BJ (cell line): ENCODE measurements at regions not wholly inside any gene's neighbourhood (a gene's known extent, or its start where the extent isn't known, plus 50 kb on each side); places are given as distances from the start of the nearest gene placed in this dataset.

ENCODE experiments used
- CTCF ChIA-PET: fragments of 350-600 bp; formaldehyde crosslinking; extraction: SDS; loops from one replicate; lab custom pipeline; 2021; ENCODE audit warnings: antibody characterized with exemption, inconsistent platforms; lab: Yijun Ruan, JAX
- POLR2A ChIA-PET: fragments of 300-600 bp; sonication (Branson Sonifier 250); formaldehyde crosslinking; extraction: SDS; loops from one replicate; lab custom pipeline; 2021; ENCODE audit warnings: antibody characterized with exemption; lab: Charles Lee
- DNase-seq: peaks from one replicate; pipeline ENCODE4 v3.0.0-alpha.2; 2011; ENCODE audit warnings: low read depth
- H3K27me3 ChIP-seq: 2 replicates; pipeline ENCODE4 v1.6.0; 2011; ENCODE audit warnings: low read length; ENCODE audit not compliant: control insufficient read depth, insufficient read depth
- H3K36me3 ChIP-seq: 2 replicates; pipeline ENCODE4 v1.5.1; 2011; ENCODE audit warnings: low read length; ENCODE audit not compliant: control insufficient read depth, insufficient read depth
- H3K4me3 ChIP-seq: 2 replicates; pipeline ENCODE4 v1.5.1; 2011; ENCODE audit warnings: low read depth, mild to moderate bottlenecking, control low read depth, low read length
- CTCF ChIP-seq: IDR thresholded peaks from 2 replicates; pipeline ENCODE4 v1.5.1; 2011; ENCODE audit warnings: low read depth, mild to moderate bottlenecking, control low read depth, inconsistent platforms, low read length, moderate library complexity; ENCODE audit not compliant: insufficient read depth

GRCh38 chr9:29806937-29807618, 2233.8 kb upstream of the C9orf72 start:
- POLR2A ChIA-PET = no interaction called here
- TF ChIP-seq CTCF = no peak
- Histone ChIP-seq H3K36me3 (no peaks in the 10 kb centered on the region), H3K27me3 (no peaks in the 10 kb centered on the region), H3K4me3 (no peak overlapping the region)
- CTCF ChIA-PET = no interaction called here
- no peak for DNase-seq

GRCh38 chr9:29816954-29817703, 2243.8 kb upstream of the C9orf72 start:
- ChIA-PET POLR2A (no interaction called here), CTCF (no interaction called here)
- H3K4me3 ChIP-seq = no peak overlapping the region
- DNase-seq = no peak
- H3K27me3 ChIP-seq = no peaks in the 10 kb centered on the region
- no peak for TF ChIP-seq CTCF
- no peaks in the 10 kb centered on the region for H3K36me3 ChIP-seq

GRCh38 chr9:29822458-29822857, 2249.2 kb upstream of the C9orf72 start:
- DNase-seq = no peak
- ChIA-PET POLR2A (no interaction called here), CTCF (interaction anchor here (0.6 kb wide), 1 partner anchor 77 kb away, joined by 3 read pairs; no protein-coding TSS in a partner anchor)
- TF ChIP-seq CTCF = no peak
- no peaks in the 10 kb centered on the region for H3K27me3 ChIP-seq
- no peak overlapping the region for H3K4me3 ChIP-seq
- H3K36me3 ChIP-seq = no peaks in the 10 kb centered on the region

- no peak for TF ChIP-seq CTCF
- ChIA-PET POLR2A (no interaction called here), CTCF (no interaction called here)
- H3K4me3 ChIP-seq = no peak overlapping the region
- DNase-seq = no peak
- H3K36me3 ChIP-seq = no peaks in the 10 kb centered on the region
- H3K27me3 ChIP-seq = no peaks in the 10 kb centered on the region
These were observed 2253.1 kb upstream of the C9orf72 start for GRCh38 chr9:29826421-29826820.

GRCh38 chr9:29830821-29831220, 2257.5 kb upstream of the C9orf72 start:
- ChIA-PET POLR2A (no interaction called here), CTCF (no interaction called here)
- Histone ChIP-seq H3K36me3 (no peaks in the 10 kb centered on the region), H3K4me3 (no peak overlapping the region), H3K27me3 (no peaks in the 10 kb centered on the region)
- no peak for TF ChIP-seq CTCF
- no peak for DNase-seq
